NCI-H345 treated with DMSO at 0.1 percent for 48 hours (cell line): ENCODE measurements at regions not wholly inside any gene's neighbourhood (a gene's known extent, or its start where the extent isn't known, plus 50 kb on each side); places are given as distances from the start of the nearest gene placed in this dataset.
"Not testable (repeated sequence)": the region's sequence is repeated elsewhere in the genome, so short reads cannot be mapped to it uniquely, and the experiment has no call there.

ENCODE experiments used
- DNase-seq: peaks from one replicate; lab custom pipeline; 2025; ENCODE audit not compliant: unreplicated experiment; lab: John Stamatoyannopoulos, UW

- DNase-seq: no peak
Observed at GRCh38 chr19:27962264-27962663, 1250.7 kb downstream of the UQCRFS1 start.

DNA sequence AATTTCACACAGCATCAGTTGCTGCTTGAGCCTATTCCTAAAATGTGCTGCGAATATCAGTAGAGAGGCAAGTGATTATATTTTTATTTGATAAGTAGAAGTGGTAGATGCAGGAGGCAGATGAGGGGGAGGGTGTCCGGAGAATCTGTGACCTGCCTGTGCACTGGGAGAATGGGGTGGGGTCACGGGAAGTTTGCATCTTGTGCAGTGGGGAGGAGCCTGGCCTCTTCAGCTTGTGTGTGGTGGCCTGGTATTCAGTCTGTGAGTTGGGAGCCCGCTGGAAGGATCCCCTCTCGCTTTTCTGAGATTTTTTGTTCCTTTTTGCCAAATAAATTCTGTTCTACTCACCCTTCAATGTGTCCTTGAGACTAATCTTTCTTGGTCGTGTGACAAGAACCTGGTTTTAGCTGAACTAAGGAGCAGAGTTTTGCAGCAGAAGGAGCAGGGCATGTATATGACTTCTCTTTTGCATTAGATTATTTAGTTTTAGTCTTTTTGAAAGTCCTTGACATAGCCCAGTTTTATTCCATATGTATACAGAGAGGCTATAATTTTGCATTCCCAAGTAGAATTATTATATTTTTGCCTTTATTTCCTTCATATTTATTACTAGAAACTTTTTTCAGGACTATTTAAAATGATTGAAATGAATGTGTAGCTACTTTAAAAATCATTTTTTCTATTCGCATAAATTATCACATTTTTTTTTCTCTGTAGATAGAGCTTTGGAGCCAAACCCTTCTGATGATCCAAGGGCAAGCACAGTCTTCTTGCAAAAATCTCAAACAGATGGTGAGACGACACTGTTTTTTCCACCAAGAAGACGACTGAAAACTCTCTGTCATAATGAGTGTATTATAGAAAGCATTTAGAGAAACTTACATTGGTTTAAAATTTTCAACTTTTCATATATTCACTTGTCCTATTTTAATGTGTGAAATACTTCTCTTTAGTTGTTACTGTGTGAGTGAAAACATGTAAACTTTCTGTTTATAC, 1257.2 kb downstream of the UQCRFS1 start:
- DNase-seq: no peak

GRCh38 chr19:27942607-27943006, 1270.3 kb downstream of the UQCRFS1 start:
- DNase-seq: not testable (repeated sequence)

GRCh38 chr19:27936139-27936538, 1276.8 kb downstream of the UQCRFS1 start:
- DNase-seq: no peak

DNA sequence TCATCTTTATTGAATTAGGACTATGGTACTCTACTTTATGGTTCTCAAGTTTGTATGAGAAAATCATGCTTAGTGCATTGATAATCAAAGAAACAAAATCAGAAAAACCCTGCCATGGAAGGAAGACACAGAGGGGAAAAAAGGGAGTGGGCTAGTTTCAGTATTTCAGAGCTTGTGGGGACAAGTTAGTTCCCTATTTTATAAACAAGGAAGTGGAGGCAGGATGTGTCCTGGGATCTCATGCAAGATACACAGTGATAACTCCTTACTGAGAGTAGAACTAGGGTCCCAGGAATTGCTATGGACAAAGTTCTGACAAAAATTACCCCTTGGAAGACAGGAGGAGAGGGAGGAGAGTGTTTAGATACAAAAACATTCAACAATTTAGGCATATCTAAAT, 1277.3 kb downstream of the UQCRFS1 start:
- DNase-seq: no peak

DNA sequence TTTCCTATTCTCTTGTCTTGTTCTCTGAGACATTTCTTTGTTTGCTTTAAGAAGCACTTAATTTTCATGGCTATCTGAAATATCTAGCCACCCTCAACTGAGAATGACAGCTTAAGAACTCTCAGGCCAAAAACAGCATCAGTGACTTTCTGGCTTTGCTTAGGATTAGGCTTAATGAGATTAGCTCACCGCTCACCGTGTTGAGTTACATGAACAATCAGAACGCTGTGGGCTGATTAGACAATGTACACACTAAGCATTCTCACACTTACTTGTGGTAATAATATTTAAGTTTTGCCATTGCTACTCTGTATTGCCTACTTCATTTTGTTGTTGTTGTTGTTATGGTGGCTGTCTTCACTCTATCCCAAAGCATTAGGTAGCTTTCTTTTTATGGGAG, 1283.6 kb downstream of the UQCRFS1 start:
- no peak for DNase-seq

GRCh38 chr19:27925202-27925601, 1287.7 kb downstream of the UQCRFS1 start:
- DNase-seq: no peak

DNA sequence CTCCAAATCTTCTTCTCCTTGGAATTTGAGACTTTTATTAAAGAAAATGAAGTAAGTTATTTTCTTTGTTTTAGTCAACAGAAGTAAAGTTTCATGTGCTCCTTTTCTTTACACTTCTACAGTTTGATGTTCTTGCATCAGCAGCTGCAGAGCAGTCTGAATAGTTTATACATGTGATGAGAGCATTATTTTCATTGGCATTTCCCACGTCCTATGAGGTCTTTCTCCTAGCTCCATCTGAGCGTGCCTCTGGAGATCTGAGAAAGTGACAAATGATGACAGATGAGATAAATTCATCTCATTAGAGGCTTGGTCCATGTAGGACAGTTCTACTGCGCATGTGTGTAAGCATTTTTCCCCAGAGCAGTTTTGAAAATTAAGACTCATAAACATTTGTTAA, 1290.0 kb downstream of the UQCRFS1 start:
- no peak for DNase-seq

DNA sequence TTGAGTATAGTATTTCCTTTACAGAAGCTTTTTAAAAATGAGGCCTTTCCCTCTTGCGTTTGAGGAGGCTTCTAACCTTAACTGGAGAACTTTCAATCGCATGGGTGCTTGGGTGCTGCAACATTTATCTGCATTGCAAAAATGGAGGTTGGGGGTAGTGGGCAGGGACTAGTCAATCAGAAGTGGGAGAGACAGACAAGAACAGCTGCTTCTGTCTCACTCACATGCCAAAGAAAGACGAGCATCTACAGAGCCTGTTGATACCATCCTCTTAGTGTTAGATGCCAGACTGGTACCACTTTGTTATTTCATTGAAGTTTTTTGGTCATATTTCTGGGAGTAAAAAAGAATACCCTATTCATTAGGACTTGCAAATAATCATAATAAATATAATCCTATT, 1292.2 kb downstream of the UQCRFS1 start:
- no peak for DNase-seq

- DNase-seq: no peak
Observed at GRCh38 chr19:27918818-27919217, 1294.1 kb downstream of the UQCRFS1 start.

DNA sequence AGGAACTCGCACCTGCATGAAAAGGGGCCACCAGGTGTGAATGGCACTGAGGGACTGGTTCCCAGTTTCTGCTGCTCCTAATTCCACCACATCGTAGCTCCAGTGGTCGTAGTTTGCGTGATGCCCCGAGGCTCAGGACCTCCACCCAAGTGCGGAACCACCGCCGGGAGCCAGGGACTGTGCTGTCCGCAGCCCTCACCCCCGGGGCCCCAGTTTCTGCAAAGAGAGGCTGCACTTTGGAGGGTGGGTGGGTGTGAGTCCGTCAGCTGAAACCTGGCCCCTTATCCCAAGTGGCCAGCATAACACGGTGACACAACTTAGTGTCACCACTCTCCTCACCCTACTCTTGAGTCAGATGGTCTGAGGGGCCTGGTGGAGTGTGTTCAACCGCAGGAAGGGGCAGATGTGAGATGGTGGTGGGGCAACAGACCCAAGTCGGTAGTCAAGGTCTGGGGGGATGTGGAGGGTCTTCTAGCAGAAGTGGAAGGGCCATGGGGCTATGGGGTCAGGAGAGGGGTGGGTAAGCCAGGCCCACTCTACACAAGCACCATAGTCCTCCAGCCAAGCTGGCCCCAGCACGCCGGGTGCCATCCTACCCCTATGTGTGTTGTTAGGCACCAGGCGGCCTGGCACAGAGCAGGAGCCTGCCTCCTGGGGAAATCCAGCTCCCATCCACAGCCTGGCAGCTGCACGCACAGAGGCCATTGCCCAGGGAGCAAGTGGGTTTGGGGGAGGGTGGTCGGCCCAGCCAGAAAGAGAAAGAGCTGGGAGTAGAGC, 1301.6 kb downstream of the UQCRFS1 start:
- DNase-seq: no peak

GRCh38 chr19:27909861-27910260, 1303.1 kb downstream of the UQCRFS1 start:
- DNase-seq: no peak

- DNase-seq: no peak
Observed at GRCh38 chr19:27909185-27909840, 1303.6 kb downstream of the UQCRFS1 start.

- no peak for DNase-seq
Observed at GRCh38 chr19:27906081-27906480, 1306.9 kb downstream of the UQCRFS1 start.

GRCh38 chr19:27905074-27905473, 1307.9 kb downstream of the UQCRFS1 start:
- DNase-seq: no peak

GRCh38 chr19:27901078-27901477, 1311.9 kb downstream of the UQCRFS1 start:
- DNase-seq: no peak

DNA sequence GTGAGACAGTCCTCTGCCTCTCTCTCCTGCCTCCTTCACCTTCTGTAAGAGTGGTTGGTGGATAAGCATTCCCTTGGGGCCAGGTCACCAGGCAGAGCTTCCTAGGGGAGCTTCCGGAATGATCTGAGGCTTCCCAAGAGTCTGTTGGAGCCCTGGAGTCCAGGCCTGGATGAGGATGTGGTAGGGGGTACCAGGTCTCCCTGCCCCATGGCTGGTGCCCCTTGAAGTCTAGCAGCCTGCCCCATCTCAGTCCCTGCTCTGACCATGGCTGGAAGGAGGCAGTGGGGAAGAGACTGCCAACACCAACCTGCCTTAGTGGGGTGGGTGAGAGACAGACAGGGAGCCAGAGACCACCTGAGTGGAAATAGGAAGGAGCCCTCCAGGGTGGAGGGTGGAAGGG, 1316.9 kb downstream of the UQCRFS1 start:
- no peak for DNase-seq

DNA sequence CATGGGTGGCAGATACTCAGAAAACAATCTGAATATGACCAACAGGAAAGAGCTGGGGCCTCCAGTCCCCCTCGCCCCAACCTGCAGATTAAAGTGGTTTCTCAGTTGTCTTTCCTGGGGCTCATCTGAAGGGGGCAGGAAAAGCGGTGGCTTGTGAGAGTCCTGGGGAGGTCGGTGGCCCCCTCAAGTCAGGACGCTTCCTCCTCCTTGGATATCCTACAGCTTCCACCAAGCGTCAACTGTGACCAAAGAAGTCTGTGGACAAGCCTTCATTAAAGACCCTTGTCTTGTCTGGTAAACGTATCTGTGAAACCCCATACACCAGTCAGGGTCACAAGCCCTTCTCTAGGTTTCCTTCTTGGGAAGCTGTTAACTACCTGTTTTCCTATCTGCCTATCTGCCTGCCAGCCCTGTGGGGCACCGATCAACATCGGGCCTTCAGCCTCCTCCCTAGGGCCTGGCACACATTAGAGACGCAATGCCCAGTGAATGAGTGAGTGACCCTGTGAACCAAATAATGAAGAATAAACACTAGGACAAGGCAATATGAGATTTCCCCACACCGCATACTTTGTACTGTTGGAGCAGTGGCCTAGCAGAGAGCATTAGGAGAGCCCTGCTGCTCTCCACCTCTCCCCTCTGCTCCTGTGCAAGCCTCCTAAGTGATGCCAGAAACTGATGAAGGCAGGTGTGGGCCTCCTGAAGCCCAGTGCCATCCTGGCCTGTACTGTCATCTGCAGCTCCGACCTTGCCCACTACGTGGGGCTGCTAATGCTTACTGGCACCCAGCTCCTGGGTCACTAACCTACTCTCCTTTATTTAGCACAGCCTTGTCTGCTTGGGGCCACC, 1317.8 kb downstream of the UQCRFS1 start:
- no peak for DNase-seq

- no peak for DNase-seq
Observed at GRCh38 chr19:27892500-27892899, 1320.5 kb downstream of the UQCRFS1 start.

GRCh38 chr19:27891411-27891810, 1321.5 kb downstream of the UQCRFS1 start:
- DNase-seq: no peak

GRCh38 chr19:27890696-27891095, 1322.3 kb downstream of the UQCRFS1 start:
- DNase-seq: no peak
